GM18519 (cell line): ENCODE measurements at regions not wholly inside any gene's neighbourhood (a gene's known extent, or its start where the extent isn't known, plus 50 kb on each side); places are given as distances from the start of the nearest gene placed in this dataset.

Experiments used
- ATAC-seq: cut with Tn5 transposase; IDR thresholded peaks from one replicate; pipeline ENCODE4 v1.9.1; 2021; ENCODE audit warnings: mild to moderate bottlenecking, moderate library complexity; ENCODE audit not compliant: unreplicated experiment, low FRiP score

- no peak for ATAC-seq
These were observed 189.5 kb upstream of the LYZL1 start for GRCh38 chr10:29099415-29099814.

- no peak for ATAC-seq
These were observed 188.4 kb upstream of the LYZL1 start for GRCh38 chr10:29100505-29100904.

DNA sequence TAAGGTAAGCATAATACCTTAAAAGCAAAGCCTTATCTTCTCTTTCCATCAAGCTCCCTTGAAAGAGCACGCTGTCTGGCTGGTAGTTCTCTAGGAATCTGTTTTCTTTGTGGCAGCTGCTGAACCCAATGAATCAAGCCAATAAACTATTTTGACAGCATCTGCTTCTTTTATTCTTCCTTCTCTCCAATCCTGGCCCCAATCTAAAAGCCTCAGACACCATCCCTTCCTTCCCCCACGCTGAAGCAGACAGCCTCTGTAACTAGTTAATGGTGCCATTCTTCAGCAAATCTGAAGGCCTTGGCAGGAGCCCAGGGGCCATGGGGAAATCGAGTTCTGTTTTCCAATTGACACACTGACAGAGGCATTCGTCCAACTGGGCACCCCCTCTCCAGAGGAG is 186.6 kb upstream of the LYZL1 start:
- ATAC-seq, result no peak

GRCh38 chr10:29102636-29103035 is 186.2 kb upstream of the LYZL1 start:
- ATAC-seq, result no peak

GRCh38 chr10:29104661-29105399 is 184.0 kb upstream of the LYZL1 start:
- ATAC-seq, result no peak

- no peak for ATAC-seq
These were observed 183.2 kb upstream of the LYZL1 start for GRCh38 chr10:29105516-29106215.

DNA sequence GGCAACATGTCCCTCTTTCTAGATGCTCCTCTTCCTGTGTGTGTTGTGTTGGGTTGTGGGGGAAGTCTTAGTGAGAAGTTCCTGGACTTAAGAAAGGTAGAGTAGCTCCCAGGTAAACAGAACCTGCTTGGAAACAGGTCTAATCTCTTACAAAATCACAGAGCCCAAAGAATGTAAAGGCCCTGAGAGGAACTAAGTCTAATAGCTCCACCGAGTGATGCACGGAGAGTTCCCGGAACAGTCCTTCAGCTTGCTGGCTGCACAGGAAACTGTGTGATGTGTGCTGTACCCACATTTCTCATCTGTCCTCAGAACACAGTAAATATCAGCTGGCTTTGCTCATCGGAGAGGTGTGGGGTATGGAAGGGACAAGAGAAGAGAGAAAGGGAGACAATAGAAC is 182.6 kb upstream of the LYZL1 start:
- no peak for ATAC-seq

DNA sequence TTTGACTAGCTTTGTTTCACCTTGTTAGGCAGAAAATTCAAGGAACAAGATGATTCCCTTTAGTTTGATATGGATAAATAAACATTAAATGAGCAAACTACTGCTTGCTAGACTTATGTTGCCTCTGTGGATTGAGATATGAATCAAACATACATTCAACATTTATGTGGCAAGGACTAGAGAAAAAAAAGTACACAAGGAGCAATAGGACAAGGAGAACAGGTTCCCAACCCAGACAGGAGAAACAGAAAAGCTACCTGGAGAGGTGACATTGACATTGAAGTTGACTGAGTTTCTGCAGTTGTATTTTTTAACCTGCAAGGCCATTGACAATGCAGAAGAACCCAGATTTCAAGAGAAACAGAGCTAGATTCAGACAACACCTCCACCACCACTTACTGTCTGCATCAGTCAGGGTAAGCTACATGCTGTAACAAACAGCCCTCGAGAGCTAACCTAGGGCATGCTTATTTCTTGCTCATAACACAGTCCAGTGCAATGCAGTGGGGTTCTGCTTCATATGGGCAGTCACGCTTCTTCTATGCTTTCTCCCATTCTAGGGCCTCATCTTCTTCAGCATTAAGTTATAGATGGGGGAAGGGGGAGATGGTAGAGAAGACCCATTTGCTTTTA is 180.9 kb upstream of the LYZL1 start:
- no peak for ATAC-seq

DNA sequence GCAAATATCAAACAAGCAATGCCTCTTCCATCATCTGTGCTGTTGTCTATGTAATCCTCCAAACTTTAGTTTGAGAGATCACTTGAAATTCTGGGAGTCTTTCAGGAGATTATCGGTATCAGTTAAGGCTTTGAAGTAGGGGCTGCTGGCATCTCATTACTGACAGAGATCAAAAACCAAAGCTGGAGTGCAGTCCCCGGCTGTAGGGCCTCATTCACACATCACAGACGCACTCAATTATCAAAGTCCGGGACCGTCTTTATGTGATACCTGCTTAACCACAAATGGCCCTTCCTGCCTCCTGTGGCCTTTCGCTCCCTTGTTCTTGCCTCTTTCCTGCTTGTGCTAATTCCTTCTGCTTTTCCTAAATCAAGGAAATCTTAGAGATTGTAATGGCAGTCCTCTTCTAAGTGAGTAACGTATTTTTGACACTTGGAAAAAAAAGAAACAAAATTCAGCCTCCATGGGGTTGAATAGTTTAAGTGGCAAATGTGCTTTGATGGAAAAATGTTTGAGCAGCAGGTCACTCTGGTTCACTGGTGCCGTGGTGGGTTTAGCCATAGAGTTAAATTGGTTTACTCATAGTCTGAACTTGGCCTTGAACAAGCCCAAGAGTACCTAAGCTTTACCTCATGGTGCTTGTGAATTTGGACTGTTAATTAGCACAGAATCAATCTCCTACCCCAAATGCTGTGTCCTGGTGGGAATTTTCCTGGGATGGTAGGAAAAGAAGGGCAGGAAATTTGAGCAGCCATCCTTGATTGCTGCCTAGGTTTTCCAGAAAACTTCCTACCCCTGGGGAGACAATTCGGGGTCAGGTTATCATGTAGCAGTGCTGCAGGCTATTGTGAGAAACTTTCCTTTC is 178.9 kb upstream of the LYZL1 start:
- no peak for ATAC-seq

- no peak for ATAC-seq
These were observed 175.8 kb upstream of the LYZL1 start for GRCh38 chr10:29112827-29113615.

DNA sequence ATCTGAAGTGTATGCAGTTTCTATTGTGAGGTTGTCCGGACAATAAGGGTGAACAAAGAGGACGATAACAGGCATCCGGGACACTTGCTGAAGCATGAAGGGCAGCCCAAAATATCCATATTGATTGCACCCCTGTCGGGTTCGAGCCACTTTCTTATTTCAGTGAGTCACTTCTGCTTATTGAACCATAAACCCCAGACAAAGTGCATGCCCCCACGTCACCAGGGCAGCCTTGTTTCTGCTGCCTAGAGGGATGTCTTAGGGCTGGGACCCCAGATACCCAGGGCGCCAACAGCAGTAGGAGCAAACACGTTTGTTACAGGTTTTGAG is 175.3 kb upstream of the LYZL1 start:
- ATAC-seq, result no peak

GRCh38 chr10:29114141-29114540 is 174.7 kb upstream of the LYZL1 start:
- no peak for ATAC-seq

GRCh38 chr10:29117781-29118180 is 171.1 kb upstream of the LYZL1 start:
- ATAC-seq, result no peak

DNA sequence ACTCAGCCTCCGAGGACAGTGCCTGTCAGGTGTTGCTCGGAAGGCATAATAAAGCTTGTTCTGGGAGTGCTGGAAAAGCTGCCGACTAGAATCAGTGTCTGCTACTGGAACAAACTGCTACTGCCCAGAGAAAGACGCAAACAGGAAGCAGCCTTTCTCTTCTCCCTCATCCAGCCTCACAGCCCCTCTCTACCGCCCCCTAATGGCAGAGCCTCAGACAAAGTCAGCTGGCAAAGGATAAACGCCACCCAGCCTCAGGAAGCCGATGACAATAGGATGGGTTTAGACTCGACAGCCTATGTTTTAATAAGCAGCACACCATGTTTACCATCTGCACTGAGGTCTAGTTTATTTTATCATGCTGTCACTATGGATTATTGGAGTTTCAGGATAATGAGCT is 169.5 kb upstream of the LYZL1 start:
- no peak for ATAC-seq

DNA sequence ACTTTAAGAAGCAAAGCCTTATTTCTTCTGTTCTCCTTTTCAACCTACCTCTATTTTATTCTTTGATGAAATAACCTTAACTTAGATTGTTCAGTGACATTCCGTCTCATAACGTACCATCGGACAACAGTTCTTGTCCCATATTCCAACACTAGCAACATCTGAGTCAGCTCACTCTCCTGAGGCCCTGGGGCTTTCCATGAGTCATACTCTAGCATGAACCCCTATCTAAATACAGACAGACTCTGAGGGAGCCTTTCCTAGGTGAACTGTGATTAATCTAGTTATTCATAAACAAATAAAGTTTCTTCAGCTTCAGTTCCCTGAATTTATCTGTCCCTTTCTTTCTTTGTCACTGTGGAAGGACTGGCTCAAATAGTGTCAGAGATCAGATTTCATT is 168.7 kb upstream of the LYZL1 start:
- ATAC-seq, result no peak

- no peak for ATAC-seq
These were observed 164.0 kb upstream of the LYZL1 start for GRCh38 chr10:29124864-29125263.

GRCh38 chr10:29127037-29127700 is 161.7 kb upstream of the LYZL1 start:
- no peak for ATAC-seq

- no peak for ATAC-seq
These were observed 161.1 kb upstream of the LYZL1 start for GRCh38 chr10:29127731-29128130.

DNA sequence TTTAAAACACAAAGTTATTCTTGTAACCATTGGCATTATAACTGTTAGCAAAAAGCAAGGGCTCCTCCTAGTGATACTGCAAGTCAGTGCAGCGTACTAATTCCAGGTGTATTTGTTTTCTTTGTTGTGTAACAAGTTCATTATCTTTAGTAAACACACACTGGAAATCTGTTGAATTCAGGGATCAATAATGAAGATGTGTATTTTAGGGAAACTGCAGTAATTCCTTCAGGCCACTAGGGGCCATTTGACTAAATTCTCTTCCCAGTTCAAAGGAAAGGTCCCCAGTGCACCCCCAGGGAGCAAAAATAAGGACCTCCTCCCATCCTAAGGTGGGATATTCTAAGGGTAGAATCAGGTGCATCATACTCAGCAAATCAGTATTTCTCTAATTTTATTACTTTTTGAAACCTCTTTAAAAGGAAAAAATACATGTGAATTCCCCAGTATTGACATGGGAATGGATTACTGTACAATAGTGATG is 158.6 kb upstream of the LYZL1 start:
- no peak for ATAC-seq
